ENCODE measurements at regions not wholly inside any gene's neighbourhood (a gene's known extent, or its start where the extent isn't known, plus 50 kb on each side); places are given as distances from the start of the nearest gene placed in this dataset.

GRCh38 chr2:58466804-58467203 is 225.7 kb upstream of the FANCL start:
- TF ChIP-seq GATA3 (IDR thresholded peaks at IDR 0.05; ENCODE audit: low read depth, low read length) (no peak), GATA2 (IDR thresholded peaks at IDR 0.05; ENCODE audit: low read depth, low read length) (no peak)
